ENCODE measurements at regions not wholly inside any gene's neighbourhood (a gene's known extent, or its start where the extent isn't known, plus 50 kb on each side); places are given as distances from the start of the nearest gene placed in this dataset.
A peak's percentile ranks its signal among the peaks of the same experiment; 100 is the strongest.

GRCh38 chr18:56086176-56086575, 498.2 kb upstream of the TCF4 start:
- RAD21 ChIA-PET (ENCODE audit: unreplicated experiment): no interaction called here
- DNase-seq (ENCODE audit: low read depth, low spot score) (no peak), ATAC-seq (no peak), FAIRE-seq (no peak)
- no peak overlapping the region for H3K27ac ChIP-seq (ENCODE audit: control insufficient read depth, insufficient read depth)
- POLR2A ChIA-PET: no interaction called here
- no peaks in the 10 kb centered on the region for H3K79me2 ChIP-seq (ENCODE audit: control insufficient read depth, insufficient read depth, low read length)
- CTCF ChIA-PET: no interaction called here
- H3K9me3 ChIP-seq (replicated peaks; ENCODE audit: control insufficient read depth, insufficient read depth, low read length): no peaks in the 10 kb centered on the region; the same call in 2 of the 3 replicates
- intact Hi-C loops (cut with micrococcal nuclease; ENCODE audit: unreplicated experiment): no loop called here
- no peak overlapping the region for H2AFZ ChIP-seq (ENCODE audit: control insufficient read depth, low read depth, low read length)
- SMC1A ChIA-PET (ENCODE audit: uncharacterized antibody, unreplicated experiment): no interaction called here
- H3K27me3 ChIP-seq (replicated peaks in 1 of 2; ENCODE audit: control insufficient read depth in 2 of 2, insufficient read depth in 2 of 2, low read length in 1 of 2): no peaks in the 10 kb centered on the region
- H3K36me3 ChIP-seq (ENCODE audit: control insufficient read depth in 2 of 2, insufficient read depth in 2 of 2, low read length in 1 of 2): no peaks in the 10 kb centered on the region
- no peaks in the 10 kb centered on the region for H4K20me1 ChIP-seq (ENCODE audit: control insufficient read depth, insufficient read depth)
- no peaks in the 10 kb centered on the region for H3K4me1 ChIP-seq (ENCODE audit: control insufficient read depth, insufficient read depth, low read length)
- in situ Hi-C loops (cut with MboI): no loop called here
- TF ChIP-seq ZNF274 (IDR thresholded peaks at IDR 0.05; ENCODE audit: insufficient read depth, insufficient read length) (no peak), RUNX3 (IDR thresholded peaks at IDR 0.05; ENCODE audit: low read length) (0 out of 2 replicates have a peak, but pooled peaks have one; percentile 9)
- no peak overlapping the region for H3K4me2 ChIP-seq (ENCODE audit: control insufficient read depth, insufficient read depth)
- no peak overlapping the region for H3K9ac ChIP-seq (ENCODE audit: control insufficient read depth, insufficient read depth, low read length)
- WGBS (ENCODE audit: insufficient coverage, insufficient replicate concordance, low lambda C conversion rate, missing lambda C conversion rate): 35% methylated on average over 4 of the region's 4 CpGs
- no TSS peak for BruUV-seq (replicated peaks)
- no peak overlapping the region for H3K4me3 ChIP-seq

GRCh38 chr18:56085551-56085950, 497.6 kb upstream of the TCF4 start:
- ChIA-PET SMC1A (ENCODE audit: uncharacterized antibody, unreplicated experiment) (no interaction called here), POLR2A (no interaction called here), RAD21 (ENCODE audit: unreplicated experiment) (no interaction called here), CTCF (no interaction called here)
- Histone ChIP-seq H2AFZ (ENCODE audit: control insufficient read depth, low read depth, low read length) (no peak overlapping the region), H4K20me1 (ENCODE audit: control insufficient read depth, insufficient read depth) (no peaks in the 10 kb centered on the region), H3K27me3 (replicated peaks in 1 of 2; ENCODE audit: control insufficient read depth in 2 of 2, insufficient read depth in 2 of 2, low read length in 1 of 2) (no peaks in the 10 kb centered on the region), H3K27ac (ENCODE audit: control insufficient read depth, insufficient read depth) (no peak overlapping the region), H3K79me2 (ENCODE audit: control insufficient read depth, insufficient read depth, low read length) (no peaks in the 10 kb centered on the region), H3K9ac (ENCODE audit: control insufficient read depth, insufficient read depth, low read length) (no peak overlapping the region), H3K36me3 (ENCODE audit: control insufficient read depth in 2 of 2, insufficient read depth in 2 of 2, low read length in 1 of 2) (no peaks in the 10 kb centered on the region), H3K4me2 (ENCODE audit: control insufficient read depth, insufficient read depth) (no peak overlapping the region), H3K4me1 (ENCODE audit: control insufficient read depth, insufficient read depth, low read length) (no peaks in the 10 kb centered on the region), H3K4me3 (no peak overlapping the region), H3K9me3 (replicated peaks; ENCODE audit: control insufficient read depth, insufficient read depth, low read length) (no peaks in the 10 kb centered on the region; the same call in 2 of the 3 replicates)
- in situ Hi-C loops (cut with MboI): no loop called here
- FAIRE-seq (no peak), DNase-seq (ENCODE audit: low read depth, low spot score) (no peak), ATAC-seq (no peak)
- BruUV-seq (replicated peaks): no TSS peak
- intact Hi-C loops (cut with micrococcal nuclease; ENCODE audit: unreplicated experiment): no loop called here
- WGBS (ENCODE audit: insufficient coverage, insufficient replicate concordance, low lambda C conversion rate, missing lambda C conversion rate): 9% methylated on average over 5 of the region's 5 CpGs
- no peak for TF ChIP-seq SMAD5 (IDR thresholded peaks at IDR 0.05; ENCODE audit: low read depth)
